IPS DF 4.7 (cell line): ENCODE measurements at regions not wholly inside any gene's neighbourhood (a gene's known extent, or its start where the extent isn't known, plus 50 kb on each side); places are given as distances from the start of the nearest gene placed in this dataset.

Experiments
- DNase-seq: peaks from one replicate; pipeline ENCODE4 v3.0.0-alpha.2; 2013; ENCODE audit warnings: low spot score; ENCODE audit errors: extremely low read depth

DNA sequence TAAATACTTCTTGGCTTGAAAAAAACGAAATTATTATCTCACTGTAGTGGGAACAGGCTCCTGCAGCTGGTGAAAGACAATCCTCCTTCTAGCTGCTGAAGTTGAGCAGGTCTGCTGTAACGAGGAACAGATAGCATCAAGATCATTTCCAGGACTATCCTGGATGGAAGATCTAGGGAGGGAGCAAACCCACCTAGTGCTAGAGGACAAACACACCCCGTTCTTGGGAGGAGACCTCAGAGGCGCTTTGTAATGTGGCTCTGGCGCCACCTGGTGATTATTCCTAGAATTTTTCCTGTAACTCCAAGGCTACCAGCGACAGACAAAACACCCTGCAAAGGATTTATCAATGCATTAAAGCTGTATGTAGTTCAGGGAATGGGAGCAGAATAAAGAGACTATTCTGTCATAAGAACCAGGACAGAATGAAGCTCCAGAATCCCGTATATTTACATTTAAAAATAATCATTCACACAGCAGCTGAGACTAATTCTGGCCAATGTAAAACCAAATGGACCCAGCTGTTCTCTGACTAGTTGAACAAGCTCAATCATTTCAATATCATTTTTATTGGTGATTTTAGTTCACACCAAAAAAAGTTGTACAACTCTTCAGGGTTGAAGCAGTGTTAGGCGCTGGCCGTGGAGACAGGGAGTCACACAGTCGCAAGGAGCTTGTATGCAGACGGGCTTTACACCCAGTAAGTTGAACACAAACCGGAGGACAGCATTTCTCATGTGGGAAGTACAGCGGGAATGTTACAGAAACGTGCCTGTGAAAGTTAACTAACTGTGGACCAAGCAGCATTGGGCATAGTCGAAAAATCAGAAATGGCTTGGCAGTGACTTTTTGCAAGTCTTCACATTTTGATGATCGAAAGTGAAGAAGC, 290.3 kb downstream of the TRIB2 start:
- peak; percentile 66 for DNase-seq

- no peak for DNase-seq
Observed at GRCh38 chr2:13009027-13009642, 292.4 kb downstream of the TRIB2 start.

GRCh38 chr2:13010283-13010682, 293.5 kb downstream of the TRIB2 start:
- DNase-seq, result no peak

DNA sequence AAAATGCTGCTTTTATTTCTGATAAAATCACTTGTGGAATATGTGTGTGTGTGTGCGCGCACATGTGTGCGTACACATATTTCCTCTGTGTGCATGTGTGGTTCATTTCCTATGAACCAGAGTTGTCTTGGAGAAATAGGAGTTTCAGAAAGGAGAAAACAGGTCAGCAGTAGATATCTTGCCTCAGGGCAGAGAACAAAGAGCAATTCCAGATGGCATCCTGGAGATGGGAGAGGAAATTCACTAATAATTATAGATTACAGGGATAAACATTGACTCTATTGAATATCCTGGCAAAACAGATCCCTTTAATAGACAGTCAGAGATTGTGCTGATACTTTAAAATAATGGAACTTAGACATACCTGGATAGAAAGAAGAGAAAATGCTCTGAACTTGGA, 298.0 kb downstream of the TRIB2 start:
- no peak for DNase-seq

- DNase-seq, result no peak
Observed at GRCh38 chr2:13015532-13016320, 299.0 kb downstream of the TRIB2 start.

DNA sequence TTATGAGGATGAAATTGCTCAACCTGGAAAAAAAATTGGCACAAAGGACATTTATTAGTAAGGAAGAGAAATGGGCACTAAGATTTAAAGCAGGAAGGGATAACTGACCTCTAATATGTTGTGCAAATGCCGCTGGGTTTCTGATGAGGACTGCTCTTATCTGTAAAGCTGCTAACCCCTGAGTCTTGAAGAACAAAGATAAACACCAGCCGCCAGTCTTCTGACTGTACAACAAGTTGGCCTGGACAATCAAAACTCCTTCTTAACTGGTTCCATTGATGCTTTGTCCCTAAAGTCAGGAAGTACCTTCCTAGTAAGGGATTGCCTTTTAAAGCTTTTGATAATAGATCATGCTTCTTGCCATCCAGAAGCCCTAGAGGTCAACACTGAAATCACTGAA, 301.8 kb downstream of the TRIB2 start:
- no peak for DNase-seq

GRCh38 chr2:13019781-13020180, 303.0 kb downstream of the TRIB2 start:
- no peak for DNase-seq

DNA sequence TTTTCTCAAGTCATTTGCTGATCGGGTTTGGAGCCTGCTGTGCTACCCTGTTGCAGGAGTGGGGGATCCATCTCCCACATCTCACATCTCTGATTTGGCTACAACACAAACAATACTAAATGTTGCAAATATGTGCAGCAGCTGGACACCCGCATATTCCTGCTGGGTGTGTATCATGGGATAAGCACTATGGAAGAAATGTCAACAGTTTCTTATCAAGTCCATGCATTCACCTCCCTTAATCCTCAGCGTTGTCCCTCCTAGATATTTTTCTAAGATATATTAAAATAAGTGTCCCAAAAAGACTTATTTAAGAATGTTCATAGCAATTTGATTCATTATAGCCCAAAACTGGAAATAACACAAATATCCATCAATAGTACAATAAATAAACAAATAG, 303.7 kb downstream of the TRIB2 start:
- DNase-seq, result no peak

DNA sequence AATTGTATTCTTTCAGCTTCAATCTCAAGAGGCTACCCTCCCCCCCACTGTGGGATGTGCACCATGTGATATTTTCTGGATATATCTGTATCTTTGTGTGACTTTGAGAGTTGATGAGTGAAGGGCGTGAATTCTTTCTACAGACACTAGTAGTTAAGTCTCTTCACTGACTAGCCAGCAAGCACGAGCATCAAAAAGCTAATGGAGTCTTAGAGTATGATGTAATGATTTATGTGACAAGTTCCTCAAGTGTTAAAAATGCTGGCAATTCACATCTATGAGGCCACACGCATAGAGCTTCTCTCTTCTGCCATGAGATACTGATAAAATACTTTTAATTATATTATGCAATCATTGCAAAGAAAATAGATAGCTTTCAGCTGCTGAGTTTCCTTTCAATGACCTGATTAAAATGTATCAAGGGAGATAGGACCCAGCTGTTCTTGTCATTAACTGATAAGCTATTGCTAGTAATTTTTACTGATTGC, 304.8 kb downstream of the TRIB2 start:
- no peak for DNase-seq

DNA sequence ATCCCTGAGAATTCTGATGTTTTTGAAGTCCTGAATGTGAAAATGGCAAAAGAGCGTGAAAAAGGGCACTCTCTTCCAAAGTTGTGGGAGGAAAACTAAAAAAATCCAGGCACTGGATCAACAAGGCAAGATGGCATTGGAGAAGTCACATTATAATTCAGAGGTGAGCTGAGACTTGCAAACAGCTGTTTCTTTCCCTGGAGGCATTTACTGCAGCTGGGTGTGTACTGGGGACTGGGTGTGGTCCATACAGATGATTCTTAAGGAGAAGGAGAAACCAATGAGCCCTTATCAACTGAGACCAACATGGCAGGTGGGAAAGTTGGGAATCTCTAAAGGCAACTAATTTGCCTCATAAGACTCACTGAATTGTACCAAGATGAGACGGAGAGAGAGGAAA, 313.9 kb downstream of the TRIB2 start:
- no peak for DNase-seq

DNA sequence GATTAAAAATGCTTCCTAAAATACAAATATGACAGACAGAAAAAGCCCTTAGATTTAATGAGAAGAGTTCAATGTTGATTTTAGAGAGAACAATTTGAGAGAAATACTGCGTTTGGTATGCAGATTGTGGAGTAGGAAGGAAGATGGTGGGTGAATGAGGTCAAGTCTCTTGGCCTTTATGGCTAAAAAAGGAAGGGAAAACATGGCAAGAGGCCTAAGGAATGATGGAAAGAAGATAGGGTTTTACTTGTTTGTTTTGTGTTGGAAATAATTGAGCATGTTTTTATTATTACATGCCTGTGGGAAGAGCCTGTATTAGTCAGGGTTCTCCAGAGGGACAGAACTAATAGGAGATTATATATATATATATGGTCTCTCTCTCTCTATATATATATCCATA, 318.1 kb downstream of the TRIB2 start:
- DNase-seq, result no peak

GRCh38 chr2:13035866-13036265, 319.1 kb downstream of the TRIB2 start:
- no peak for DNase-seq

- DNase-seq, result no peak
Observed at GRCh38 chr2:13040043-13040442, 323.3 kb downstream of the TRIB2 start.

- DNase-seq, result no peak
Observed at GRCh38 chr2:13046557-13047165, 329.9 kb downstream of the TRIB2 start.

DNA sequence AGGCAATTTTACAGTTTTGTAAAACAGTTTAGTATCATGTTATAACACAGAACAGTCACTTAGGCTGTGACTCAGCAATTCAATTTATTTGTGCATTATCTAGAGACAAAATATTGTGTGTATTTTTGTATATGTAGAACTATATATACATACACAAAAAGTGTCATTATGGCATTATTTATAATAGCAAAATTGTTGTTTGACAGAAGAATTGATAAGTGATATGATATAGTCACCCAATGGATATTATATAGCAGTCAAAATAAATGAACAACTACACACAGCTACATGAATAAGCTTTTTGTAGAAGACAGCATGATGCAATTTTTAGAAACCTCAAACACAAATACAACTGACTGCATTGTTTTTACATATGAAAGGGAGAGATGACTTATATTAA, 334.0 kb downstream of the TRIB2 start:
- no peak for DNase-seq

GRCh38 chr2:13052547-13052946, 335.8 kb downstream of the TRIB2 start:
- no peak for DNase-seq

DNA sequence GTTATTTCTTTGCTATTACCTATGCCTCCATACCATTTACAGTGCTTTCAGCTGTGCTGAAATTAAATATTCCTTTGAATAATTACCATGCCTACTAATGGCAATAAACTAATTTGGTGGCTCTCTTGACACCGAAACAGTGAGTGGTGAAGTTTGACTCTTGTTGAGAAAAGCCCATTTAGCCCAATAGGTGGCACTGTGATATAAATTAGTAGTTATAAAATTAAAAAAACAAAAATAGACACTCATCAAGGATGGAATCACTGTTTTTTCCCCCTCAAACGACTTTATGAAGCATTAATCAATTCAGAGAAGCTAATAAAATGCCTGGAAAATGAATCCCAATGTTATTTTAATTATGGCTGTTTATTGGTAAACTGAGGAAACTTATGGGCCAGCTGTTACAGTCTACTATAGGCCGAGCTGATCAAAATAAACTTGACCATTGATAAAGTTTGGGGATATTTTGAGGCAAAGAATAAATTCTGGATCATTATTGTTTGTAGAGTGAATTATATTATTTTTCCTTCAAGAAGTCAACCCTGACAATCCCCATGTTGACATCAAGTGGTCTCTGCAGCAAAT, 339.6 kb downstream of the TRIB2 start:
- DNase-seq, result no peak

DNA sequence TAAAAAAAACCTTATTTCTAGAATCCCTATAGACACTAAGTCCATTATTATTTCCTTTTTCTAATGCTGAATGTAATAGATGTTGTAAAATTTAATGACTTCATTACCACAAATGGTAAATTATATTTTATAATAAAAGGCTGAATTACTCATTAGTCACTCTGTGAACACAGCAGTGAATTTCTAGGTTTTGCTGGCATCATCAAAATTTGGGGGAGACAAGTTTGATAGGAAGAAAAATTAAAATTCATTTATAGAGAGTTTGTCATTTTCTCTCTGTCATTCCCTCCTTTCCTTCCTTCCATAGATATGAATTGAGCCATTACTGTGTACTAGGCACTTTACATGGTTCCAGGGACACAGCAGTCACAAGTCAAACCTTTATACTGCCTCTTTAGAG, 340.9 kb downstream of the TRIB2 start:
- DNase-seq, result no peak

DNA sequence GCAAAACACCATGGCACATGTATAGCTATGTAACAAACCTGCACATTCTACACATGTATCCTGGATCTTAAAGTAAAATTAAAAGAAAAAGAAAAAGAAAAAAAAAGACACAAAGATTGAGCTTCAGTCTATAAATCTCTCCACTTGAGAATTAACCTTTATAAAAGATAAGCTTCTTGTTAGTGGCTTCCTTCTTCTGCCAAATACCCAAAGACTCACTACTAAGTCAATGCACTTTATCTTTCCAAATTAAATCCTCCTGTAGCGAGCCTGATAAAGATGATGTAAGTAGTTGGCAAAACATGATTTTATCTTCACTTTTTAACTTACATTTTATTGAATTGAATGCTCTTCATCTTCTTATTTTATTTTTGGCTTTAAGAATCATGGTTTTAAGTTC, 349.9 kb downstream of the TRIB2 start:
- no peak for DNase-seq

GRCh38 chr2:13067508-13067907, 350.8 kb downstream of the TRIB2 start:
- no peak for DNase-seq

DNA sequence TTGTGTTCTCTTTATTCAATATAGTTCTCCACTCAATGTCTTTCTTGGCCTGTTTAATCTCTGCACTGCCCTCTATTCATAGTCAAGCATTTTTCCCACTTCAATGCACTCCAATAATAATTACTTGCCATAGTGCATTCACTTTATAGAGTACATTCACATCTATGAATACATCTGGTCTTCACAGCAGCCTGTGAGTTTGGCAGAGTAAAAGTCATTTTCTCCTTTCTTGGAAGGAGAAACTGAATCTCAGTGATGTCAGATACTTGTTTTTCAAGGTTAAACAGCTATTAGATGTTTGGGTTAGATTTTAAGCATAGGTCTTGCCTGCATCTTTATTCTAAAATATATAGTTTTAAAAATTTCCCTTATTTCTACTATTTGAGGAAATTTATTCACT, 373.2 kb downstream of the TRIB2 start:
- DNase-seq, result no peak
